ENCODE measurements at regions not wholly inside any gene's neighbourhood (a gene's known extent, or its start where the extent isn't known, plus 50 kb on each side); places are given as distances from the start of the nearest gene placed in this dataset.

GRCh38 chr20:17863209-17863576 lies 105.4 kb downstream of the SNX5 start:
- TF ChIP-seq, protein P1, sequence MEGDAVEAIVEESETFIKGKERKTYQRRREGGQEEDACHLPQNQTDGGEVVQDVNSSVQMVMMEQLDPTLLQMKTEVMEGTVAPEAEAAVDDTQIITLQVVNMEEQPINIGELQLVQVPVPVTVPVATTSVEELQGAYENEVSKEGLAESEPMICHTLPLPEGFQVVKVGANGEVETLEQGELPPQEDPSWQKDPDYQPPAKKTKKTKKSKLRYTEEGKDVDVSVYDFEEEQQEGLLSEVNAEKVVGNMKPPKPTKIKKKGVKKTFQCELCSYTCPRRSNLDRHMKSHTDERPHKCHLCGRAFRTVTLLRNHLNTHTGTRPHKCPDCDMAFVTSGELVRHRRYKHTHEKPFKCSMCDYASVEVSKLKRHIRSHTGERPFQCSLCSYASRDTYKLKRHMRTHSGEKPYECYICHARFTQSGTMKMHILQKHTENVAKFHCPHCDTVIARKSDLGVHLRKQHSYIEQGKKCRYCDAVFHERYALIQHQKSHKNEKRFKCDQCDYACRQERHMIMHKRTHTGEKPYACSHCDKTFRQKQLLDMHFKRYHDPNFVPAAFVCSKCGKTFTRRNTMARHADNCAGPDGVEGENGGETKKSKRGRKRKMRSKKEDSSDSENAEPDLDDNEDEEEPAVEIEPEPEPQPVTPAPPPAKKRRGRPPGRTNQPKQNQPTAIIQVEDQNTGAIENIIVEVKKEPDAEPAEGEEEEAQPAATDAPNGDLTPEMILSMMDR (conservative IDR thresholded peaks at IDR 0.05 in 1 of 2, IDR thresholded peaks at IDR 0.05 in 1 of 2; ENCODE audit: extremely low read depth in 1 of 2, insufficient read depth in 1 of 2, low read depth in 1 of 2, low read length in 2 of 2), result no peak
- no peak for TF ChIP-seq EZH2 (IDR thresholded peaks at IDR 0.05; ENCODE audit: borderline replicate concordance, low read length)

Data from mammary epithelial cell (primary cell).